Heart left ventricle (tissue), 13 donors: ENCODE measurements at regions not wholly inside any gene's neighbourhood (a gene's known extent, or its start where the extent isn't known, plus 50 kb on each side); places are given as distances from the start of the nearest gene placed in this dataset.

Experiments used
- CTCF ChIP-seq, 12 donors: fragments of 200-600 bp; sonication (generic) in 4 of 12; IDR thresholded peaks; one replicate each; pipeline versions ENCODE4 v1.5.0 to v1.8.0; 2018 to 2022; ENCODE audit warnings: antibody characterized with exemption in 12 of 12, mild to moderate bottlenecking in 5 of 12
- POLR2A ChIP-seq, 2 donors: fragments of 450-650 bp; IDR thresholded peaks; one replicate each; pipeline ENCODE4 v1.6.1; 2017; ENCODE audit warnings: antibody characterized with exemption in 2 of 2, mild to moderate bottlenecking in 2 of 2, moderate library complexity in 2 of 2
- donor health status: ischemic (EF 13 %, LVEDD 7.1; RV severe dilation, severe dysfunction).
- donor health status: DM: no; HTN: yes; CAD: no.
- donor health status: DM: no; HTN: no; CAD: no.
- donor health status: ischemic (EF 25% LVEDD 6.9; RV normal size, moderate dysfunction).
- donor health status: ischemic (EF 25% LVEDD 5.7; RV mildly dilated, moderate dysfunction).
- donor health status: ischemic (EF 35%, LVEDD 5.7; RV mildly dilated, moderate dysfunction).
- donor health status: nonischemic (EF 11% LVEDD 7.7; RV severe dilation, severe dysfunction).
- donor health status: DM: yes; HTN: yes; CAD: no.
- donor health status: PGD.
- donor health status: ischemic (EF 29% LVEDD 5.4; RV normal size, mild dysfunction).
- donor health status: nonischemic (EF 23%, LVEDD 6.1; RV moderate dilation, normal function).

- TF ChIP-seq POLR2A (IDR thresholded peaks at IDR 0.05) = no peak
- no peak for TF ChIP-seq CTCF (IDR thresholded peaks at IDR 0.05)
Measured at GRCh38 chr2:15834381-15835031, 105.8 kb upstream of the MYCN start.
